ENCODE measurements at regions not wholly inside any gene's neighbourhood (a gene's known extent, or its start where the extent isn't known, plus 50 kb on each side); places are given as distances from the start of the nearest gene placed in this dataset.
"Not testable (repeated sequence)": the region's sequence is repeated elsewhere in the genome, so short reads cannot be mapped to it uniquely, and the experiment has no call there.

DNA sequence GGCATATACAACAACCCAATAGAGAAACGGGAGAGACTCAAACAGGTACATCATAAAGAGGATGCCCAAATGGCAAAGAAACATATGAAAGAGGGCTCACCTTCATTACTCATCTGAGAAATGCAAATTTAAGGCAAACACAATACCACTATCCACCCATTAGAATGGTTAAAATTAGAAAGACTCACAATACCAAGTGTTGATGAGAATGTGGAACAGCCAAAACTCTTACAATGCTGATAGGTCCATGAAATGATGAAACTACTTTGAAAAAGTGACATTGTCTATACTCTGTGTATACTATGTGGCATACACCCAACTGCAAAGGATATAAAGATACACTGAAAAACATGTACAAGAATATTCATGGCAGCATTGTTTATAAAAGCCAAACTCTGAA, 96.2 kb upstream of the TSHZ3 start:
- DNase-seq (ENCODE audit: low spot score) = no peak

DNA sequence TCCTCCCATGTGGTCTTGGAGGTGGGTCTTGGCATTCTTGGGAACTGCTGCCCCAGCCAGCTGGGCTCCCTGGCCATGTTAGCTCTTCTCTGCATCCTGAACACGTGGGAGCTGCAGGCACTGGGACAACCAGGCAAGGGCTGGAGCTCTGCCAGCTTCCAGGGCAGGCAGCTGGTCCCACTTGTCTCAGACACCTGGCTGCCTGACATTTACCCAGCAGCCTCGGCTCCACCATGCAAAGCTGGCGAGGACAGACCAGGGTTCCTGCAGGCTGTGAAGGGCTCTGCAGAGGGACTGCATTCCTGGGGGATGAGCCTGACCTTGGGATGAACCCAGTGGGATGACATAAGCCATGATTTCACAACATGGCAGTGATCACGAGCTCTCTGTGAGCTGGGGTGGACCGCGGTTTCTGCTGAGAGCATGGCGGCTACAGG, 99.0 kb upstream of the TSHZ3 start:
- no peak for DNase-seq (ENCODE audit: low spot score)

DNA sequence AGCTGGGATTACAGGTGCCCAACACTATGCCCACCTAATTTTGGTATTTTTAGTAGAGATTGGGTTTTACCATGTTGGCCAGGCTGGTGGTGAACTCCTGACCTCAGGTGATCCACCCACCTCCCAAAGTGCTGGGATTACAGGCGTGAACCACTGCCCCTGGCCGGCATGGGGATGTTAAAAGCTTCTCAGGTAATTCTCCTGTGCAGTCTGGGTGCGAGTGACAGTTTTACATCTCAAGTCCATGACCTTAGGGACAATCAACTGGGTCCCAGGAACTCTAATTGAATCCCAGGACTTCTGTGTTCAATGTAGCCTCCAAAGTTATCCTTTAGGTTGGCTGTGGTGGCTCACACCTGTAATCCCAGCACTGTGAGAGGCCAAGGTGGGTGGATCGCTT, 100.1 kb upstream of the TSHZ3 start:
- no peak for DNase-seq (ENCODE audit: low spot score)

DNA sequence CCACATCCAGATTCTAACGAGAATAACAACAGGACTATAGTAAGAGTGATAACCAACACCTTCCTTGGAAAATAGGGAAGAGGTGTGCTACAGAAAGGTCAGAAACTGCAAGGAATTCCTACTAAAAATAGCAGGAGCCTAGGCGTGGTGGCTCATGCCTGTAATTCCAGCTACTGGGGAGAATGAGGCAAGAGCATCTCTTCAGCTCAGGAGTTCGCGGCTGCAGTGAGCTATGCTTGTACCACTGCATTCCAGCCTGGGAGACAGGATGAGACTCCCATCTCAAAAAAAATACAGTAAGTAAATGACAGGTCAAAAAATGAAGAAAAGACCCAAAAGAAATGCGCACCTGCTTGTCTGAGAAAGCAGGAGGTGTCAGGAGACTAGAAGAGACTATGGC, 101.5 kb upstream of the TSHZ3 start:
- DNase-seq (ENCODE audit: low spot score) = no peak

- DNase-seq (ENCODE audit: low spot score) = no peak
Measured at GRCh38 chr19:31451686-31452330, 102.6 kb upstream of the TSHZ3 start.

GRCh38 chr19:31459430-31459829, 110.2 kb upstream of the TSHZ3 start:
- no peak for DNase-seq (ENCODE audit: low spot score)

DNA sequence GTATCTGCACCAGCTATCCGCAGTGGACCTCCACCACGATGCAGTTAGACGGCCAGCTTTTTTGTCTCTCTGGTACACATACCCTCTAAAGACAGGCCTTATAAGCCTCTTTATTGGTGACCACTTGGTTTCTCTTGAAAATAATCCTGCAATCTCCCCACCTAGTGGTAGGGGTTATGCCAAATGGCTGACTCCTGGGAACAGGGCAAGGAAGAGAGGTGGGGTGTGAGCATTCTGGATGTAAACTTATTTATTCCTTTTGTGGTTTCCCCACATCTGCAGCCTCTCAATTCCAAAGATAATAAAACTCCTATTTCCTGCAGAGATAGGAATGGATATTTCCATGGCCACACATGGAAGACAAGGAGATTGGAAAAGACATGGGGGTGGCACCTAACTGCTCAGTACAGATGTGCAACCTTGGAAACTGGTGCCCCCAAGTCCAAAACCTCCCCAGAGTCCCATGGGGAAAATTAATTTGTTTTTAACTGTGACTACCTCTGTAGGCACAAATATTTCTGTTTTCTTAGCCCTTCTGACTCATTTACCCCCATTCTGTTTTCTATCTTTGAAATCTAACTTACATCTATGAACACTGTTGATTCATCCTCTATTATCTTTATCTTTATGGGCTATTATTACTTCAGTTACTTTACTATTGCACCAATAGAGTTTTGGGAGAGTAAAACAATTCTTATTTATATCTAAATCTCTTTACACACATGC, 112.7 kb upstream of the TSHZ3 start:
- no peak for DNase-seq (ENCODE audit: low spot score)

DNA sequence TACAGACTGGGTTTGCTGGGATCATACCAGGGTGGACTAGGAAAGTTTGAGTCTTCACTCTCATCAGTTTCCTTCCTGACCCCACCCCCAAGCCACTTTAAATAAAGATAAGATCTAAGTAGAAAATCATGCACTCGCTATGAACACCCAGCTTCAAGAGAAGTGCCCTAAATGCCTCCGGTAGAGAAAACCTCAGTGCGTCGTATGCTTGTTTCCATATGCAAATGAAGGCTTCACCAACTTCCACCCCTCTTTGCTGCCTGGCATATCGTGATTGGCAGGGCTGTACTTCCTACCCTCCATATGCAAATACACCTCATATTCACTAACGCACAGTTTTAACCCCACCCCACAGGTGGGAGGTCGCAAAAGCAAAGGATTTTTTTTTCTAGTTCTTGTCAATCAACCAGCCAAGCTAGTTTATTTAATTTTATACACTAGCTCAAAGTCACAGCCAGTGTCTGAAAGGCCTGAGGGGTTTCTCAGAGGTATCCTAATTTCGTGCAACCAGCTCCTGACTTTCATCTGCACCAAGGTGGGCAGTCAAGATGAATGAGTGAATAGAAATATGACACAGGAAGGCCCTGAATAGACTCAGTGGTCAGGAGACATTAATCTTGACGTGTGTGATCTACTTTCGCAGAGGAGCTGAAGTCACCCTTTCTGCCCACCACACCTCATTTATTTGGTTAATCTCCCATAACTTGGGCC, 121.1 kb upstream of the TSHZ3 start:
- DNase-seq (ENCODE audit: low spot score) = no peak

GRCh38 chr19:31470952-31471351, 121.7 kb upstream of the TSHZ3 start:
- DNase-seq (ENCODE audit: low spot score) = no peak

DNA sequence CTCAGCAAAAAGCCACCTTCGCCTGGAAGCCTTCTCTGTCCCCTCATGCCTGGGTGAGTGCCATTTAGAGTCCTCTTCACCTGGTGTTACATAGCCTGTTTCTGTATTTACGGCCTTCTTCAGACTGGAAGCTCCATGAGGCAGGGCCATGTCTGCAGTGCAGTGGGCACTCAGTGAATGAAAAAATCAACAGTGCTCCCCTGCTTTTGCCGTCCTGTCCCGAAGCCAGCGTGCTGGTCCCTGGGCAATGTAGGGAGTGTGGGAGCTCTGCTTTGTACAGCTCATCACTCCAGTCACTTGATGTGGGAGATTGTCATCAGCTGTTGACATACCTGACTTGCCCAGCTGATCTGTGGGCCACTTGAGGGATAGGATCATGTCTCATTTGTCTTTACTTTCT, 129.0 kb upstream of the TSHZ3 start:
- DNase-seq (ENCODE audit: low spot score) = no peak

DNA sequence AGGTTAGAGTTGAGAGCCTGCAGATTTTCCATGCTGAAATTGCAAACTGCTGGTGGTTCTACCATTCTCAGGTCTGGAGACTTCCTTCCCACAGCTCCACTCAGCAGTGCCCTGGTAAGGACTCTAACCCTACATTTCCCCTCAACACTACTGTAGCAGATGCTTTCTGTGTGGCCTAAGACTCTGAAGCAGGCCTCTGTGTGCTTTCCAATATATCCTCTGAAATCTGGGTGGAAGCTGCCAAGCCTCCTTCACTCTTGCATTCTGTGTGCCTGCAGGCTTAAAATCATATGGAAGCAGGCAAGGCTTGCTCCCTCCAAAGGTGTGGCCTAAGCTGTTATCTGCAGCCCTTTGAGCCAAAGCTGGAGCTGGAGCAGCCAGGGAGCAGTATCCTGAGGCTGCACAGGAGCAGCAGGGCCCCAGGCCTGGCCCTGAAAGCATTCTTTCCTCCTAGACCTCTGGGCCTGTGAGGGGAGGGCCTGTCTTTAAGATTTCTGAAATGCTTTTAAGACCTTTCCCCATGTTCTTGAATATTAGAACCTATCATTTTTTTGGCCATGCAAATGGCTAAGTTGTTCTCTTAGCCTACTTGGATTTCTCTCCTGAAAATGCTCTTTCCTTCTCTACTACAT, 134.1 kb upstream of the TSHZ3 start:
- DNase-seq (ENCODE audit: low spot score) = no peak

DNA sequence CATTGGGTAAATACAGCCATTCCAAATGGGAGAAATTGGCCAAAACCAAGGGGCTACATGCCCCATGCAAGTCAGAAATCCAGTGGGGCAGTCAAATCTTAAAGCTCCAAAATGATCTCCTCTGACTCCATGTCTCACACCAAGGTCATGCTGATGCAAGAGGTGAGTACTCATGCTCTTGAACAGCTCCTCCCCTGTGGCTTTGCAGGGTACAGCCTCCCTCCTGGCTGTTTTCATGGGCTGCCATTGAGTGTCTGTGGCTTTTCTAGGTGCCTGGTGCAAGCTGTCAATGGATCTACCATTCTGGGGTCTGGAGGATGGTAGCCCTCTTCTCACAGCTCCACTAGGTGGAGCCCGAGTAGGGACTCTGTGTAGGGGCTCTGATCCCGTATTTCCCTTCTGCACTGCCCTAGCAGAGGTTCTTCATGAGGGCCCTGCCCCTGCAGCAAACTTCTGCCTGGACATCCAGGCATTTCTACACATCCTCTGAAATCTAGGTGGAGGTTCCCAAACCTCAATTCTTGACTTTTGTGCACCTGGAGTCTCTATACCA, 135.7 kb upstream of the TSHZ3 start:
- DNase-seq (ENCODE audit: low spot score) = not testable (repeated sequence)

DNA sequence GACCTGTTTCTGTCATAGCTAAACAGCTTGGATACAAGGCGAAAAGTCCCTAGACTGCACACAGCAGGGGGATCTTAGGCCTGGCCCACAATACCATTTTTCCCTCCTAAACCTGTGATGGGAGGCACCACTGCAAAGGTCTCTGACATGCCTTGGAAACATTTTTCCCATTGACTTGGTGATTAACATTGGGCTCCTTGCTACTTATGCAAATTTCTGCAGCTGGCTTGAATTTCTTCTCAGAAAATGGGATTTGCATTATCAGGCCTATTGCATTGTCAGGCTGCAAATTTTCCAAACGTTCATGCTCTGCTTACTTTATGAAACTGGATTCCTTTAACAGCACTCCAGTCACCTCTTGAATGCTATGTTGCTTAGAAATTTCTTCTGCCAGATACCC, 136.2 kb upstream of the TSHZ3 start:
- no peak for DNase-seq (ENCODE audit: low spot score)

DNA sequence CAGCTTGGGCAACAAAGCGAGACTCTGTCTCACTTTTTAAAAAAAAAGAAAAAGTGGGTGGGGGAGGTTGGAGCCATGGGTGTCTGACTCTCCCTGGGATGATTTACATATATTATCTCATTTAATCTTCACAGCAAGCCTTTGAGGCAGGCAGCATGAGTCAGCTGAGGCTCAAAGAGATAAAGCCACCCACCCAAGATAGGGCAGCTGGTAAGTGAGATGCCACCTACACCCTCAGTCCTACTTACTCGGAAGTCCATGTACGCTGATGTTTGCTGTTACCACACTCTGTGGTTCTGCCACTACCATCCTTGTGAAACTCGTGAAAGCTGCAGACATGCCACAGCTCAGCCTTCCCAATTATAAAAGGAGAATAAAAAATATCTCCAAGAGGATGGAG, 142.0 kb upstream of the TSHZ3 start:
- no peak for DNase-seq (ENCODE audit: low spot score)

- no peak for DNase-seq (ENCODE audit: low spot score)
Measured at GRCh38 chr19:31492050-31492449, 142.8 kb upstream of the TSHZ3 start.

DNA sequence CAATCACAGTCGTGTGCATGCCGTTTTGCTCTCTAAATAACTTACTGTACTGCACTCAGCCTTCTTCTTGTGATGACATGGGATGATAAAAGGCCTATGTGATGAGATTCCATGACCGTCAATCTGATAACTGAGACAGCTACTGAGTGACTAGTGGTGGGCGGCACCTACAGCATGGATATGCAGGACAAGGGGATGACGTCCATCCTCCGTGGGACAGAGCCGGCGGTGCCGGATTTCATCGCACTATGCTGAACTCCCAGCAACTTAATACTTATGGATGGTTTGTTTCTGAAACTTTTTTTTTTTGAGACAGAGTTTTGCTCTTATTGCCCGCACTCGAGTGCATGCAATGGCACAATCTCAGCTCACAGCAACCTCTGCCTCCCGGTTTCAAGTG, 146.8 kb upstream of the TSHZ3 start:
- DNase-seq (ENCODE audit: low spot score) = no peak

- no peak for DNase-seq (ENCODE audit: low spot score)
Measured at GRCh38 chr19:31497709-31498108, 148.5 kb upstream of the TSHZ3 start.

GRCh38 chr19:31498781-31499180, 149.5 kb upstream of the TSHZ3 start:
- DNase-seq (ENCODE audit: low spot score) = no peak

- no peak for DNase-seq (ENCODE audit: low spot score)
Measured at GRCh38 chr19:31499281-31500196, 150.3 kb upstream of the TSHZ3 start.

- DNase-seq (ENCODE audit: low spot score) = no peak
Measured at GRCh38 chr19:31500197-31500830, 151.1 kb upstream of the TSHZ3 start.

GRCh38 chr19:31500946-31501345, 151.7 kb upstream of the TSHZ3 start:
- no peak for DNase-seq (ENCODE audit: low spot score)

Data from activated CD4-positive, alpha-beta T cell treated with anti-CD3 and anti-CD28 coated beads, Interleukin-2, Interleukin-4, amounts not matched to agents 100 ng/mL and 50 ng/mL, durations not matched to agents 16 hours and 8 hours (primary cell).